Stomach (tissue), 8 donors: ENCODE measurements at regions not wholly inside any gene's neighbourhood (a gene's known extent, or its start where the extent isn't known, plus 50 kb on each side); places are given as distances from the start of the nearest gene placed in this dataset.
A peak's percentile ranks its signal among the peaks of the same experiment; 100 is the strongest.

Experiments
- DNase-seq, 2 donors: peaks; one replicate each; pipeline versions ENCODE4 v3.0.0 to v3.0.0-alpha.2; 2013 to 2019
- H3K27ac ChIP-seq, 5 donors: fragments of 200-600 bp in 4 of 5; sonication (generic) in 4 of 5; one replicate each; pipeline ENCODE4 v1.5.1; 2013 to 2019; ENCODE audit warnings: mild to moderate bottlenecking in 1 of 5, moderate library complexity in 1 of 5
- H3K27me3 ChIP-seq, 3 donors: fragments of 200-600 bp; sonication (generic); one replicate each; pipeline ENCODE4 v1.5.1; 2017 to 2019; ENCODE audit warnings: mixed run types in 1 of 3
- H3K36me3 ChIP-seq, 4 donors: fragments of 200-600 bp; sonication (generic); 1 replicate in 3 of 4; 2 replicates in 1 of 4; pipeline ENCODE4 v1.5.1; 2016 to 2019
- H3K4me1 ChIP-seq, 4 donors: fragments of 200-600 bp; sonication (generic); one replicate each; pipeline ENCODE4 v1.5.1; 2016 to 2019
- H3K4me3 ChIP-seq, 4 donors: fragments of 200-600 bp; sonication (generic) in 3 of 4; one replicate each; pipeline ENCODE4 v1.5.1; 2016 to 2019; ENCODE audit warnings: mild to moderate bottlenecking in 1 of 4
- H3K9me3 ChIP-seq, 4 donors: fragments of 200-600 bp; sonication (generic); one replicate each; pipeline ENCODE4 v1.5.1; 2016 to 2019
- CTCF ChIP-seq, 7 experiments: fragments of 450-650 bp in 4 of 7; fragments of 200-600 bp in 3 of 7; sonication (generic) in 3 of 7; IDR thresholded peaks; one replicate each; pipeline ENCODE4 v1.5.1; 2016 to 2019; ENCODE audit warnings: antibody characterized with exemption in 7 of 7, control low read depth in 2 of 7, mild to moderate bottlenecking in 1 of 7
- EP300 ChIP-seq: sonication (generic); formaldehyde crosslinking; IDR thresholded peaks from one replicate; pipeline ENCODE4 v1.6.1; 2017; ENCODE audit warnings: antibody characterized with exemption
- POLR2A ChIP-seq, 4 donors: fragments of 450-650 bp; IDR thresholded peaks; one replicate each; pipeline ENCODE4 v1.6.1; 2016; ENCODE audit warnings: antibody characterized with exemption in 4 of 4, control low read depth in 2 of 4, mild to moderate bottlenecking in 1 of 4, moderate library complexity in 1 of 4
- POLR2AphosphoS5 ChIP-seq, 3 donors: sonication (generic); formaldehyde crosslinking; IDR thresholded peaks; one replicate each; pipeline ENCODE4 v1.6.1; 2016; ENCODE audit warnings: antibody characterized with exemption in 3 of 3
- WGBS, 5 donors: extraction: QIAGEN DNeasy Blood & Tissue Kit in 3 of 5; methylation state at CpG; one replicate each; pipeline versions ENCODE4 v1.1.5 to v1.1.7; 2013 to 2018; 5-methylcytosine and 5-hydroxymethylcytosine counted together
- intact Hi-C: fragments of 100-400 bp; cut with DNase I; formaldehyde crosslinking; loops from one replicate; pipeline ENCODE4 v1.15.1; 2023; ENCODE audit warnings: low total_unique reads
- donor health status: healthy with polysubstance abuse.
- donor health status: Bipolar disorder and iron deficiency.
- donor health status: healthy.

DNA sequence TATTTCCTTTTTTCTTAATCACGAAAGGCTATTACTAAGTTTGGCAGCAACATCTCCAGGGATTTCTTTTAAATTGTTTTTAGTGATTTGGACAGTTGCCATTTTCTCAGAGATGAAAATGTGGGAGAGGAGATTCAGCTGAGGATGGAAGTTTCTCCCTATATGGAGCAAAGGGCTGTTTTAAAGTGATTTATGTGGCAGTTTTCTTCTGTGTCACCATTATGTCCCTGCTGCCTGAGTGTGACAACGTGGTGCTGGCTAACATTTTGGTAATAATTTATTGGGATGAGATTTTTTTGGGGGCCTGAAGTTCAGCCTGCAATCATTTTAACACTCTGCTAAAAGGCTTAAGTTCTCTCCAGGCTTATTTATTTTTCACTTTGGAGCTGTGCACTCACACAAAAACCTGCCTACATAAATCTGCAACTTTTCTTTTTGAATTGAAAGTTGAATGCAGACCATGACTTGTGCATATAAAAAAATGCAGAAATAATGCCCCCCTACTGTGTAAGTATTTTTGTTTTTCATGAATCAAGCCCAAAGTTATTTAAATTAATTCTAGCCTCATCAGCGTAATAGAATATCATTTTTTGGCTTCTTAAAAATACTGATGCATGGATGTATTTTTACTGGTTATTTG lies 210.9 kb downstream of the ZIC1 start:
- Histone ChIP-seq H3K27ac (no peak overlapping the region), H3K4me3 (no peak overlapping the region), H3K27me3 (no peaks in the 10 kb centered on the region), H3K4me1 (no peaks in the 10 kb centered on the region), H3K36me3 (no peaks in the 10 kb centered on the region), H3K9me3 (no peaks in the 10 kb centered on the region)
- WGBS, 5 donors = 37 to 50% (median 45%) methylated on average over 3 of the region's 3 CpGs
- intact Hi-C loops = no loop called here
- TF ChIP-seq POLR2A (IDR thresholded peaks at IDR 0.05) (no peak), EP300 (no peak), CTCF (IDR thresholded peaks at IDR 0.05) (no peak), POLR2AphosphoS5 (IDR thresholded peaks at IDR 0.05) (no peak)
- DNase-seq = peak in 1 of 2 donors; percentile 1

DNA sequence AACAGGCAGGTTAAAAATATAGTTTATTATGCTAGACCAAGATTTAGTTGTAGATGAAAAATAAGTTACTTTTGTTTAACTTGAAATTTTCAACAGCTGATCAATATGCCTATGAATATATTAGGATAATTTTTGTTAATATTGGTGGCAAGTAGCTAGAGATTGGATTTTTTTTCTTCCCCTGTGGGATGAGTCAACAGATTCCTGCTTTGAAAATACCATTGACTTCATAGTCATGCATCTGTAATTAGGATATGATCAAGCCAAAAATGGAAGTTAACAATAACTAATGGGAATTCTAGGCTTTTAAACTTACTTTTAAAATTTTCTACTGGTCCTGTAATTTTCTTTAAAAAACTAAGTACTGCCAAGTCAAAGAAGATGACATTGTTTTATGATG lies 211.7 kb downstream of the ZIC1 start:
- Histone ChIP-seq H3K36me3 (no peaks in the 10 kb centered on the region), H3K4me1 (no peaks in the 10 kb centered on the region), H3K9me3 (no peaks in the 10 kb centered on the region), H3K27me3 (no peaks in the 10 kb centered on the region), H3K27ac (no peak overlapping the region), H3K4me3 (no peak overlapping the region)
- no peak for TF ChIP-seq POLR2AphosphoS5 (IDR thresholded peaks at IDR 0.05)
- TF ChIP-seq POLR2A (IDR thresholded peaks at IDR 0.05) = no peak
- no peak for TF ChIP-seq EP300
- TF ChIP-seq CTCF (IDR thresholded peaks at IDR 0.05) = no peak
- intact Hi-C loops = no loop called here
- DNase-seq = no peak

DNA sequence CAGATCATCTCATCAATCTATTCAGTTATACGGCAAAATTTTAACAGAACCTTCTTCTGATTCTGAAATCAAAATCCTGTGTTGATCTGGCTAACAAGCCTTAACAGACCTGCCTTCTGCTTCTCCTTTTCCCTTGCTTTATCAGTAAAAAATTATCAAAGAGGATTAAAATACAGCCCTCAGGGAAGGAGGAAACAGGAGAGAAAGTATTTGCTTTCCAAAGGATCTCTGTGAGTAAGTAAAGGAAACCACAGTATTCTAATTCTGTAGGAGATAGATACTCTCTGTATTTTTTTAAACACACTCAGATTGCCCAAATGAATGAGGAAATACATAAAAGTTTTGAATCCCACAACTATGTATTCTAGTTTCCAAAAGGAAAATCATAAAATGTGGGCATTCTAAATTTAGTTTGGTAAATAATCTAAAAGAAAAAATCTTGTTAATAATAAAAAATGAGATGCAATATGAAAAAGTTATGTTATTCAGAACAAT lies 221.8 kb downstream of the ZIC1 start:
- no peak for TF ChIP-seq POLR2A (IDR thresholded peaks at IDR 0.05)
- TF ChIP-seq POLR2AphosphoS5 (IDR thresholded peaks at IDR 0.05) = no peak
- TF ChIP-seq CTCF (IDR thresholded peaks at IDR 0.05) = no peak
- intact Hi-C loops = no loop called here
- Histone ChIP-seq H3K36me3 (no peaks in the 10 kb centered on the region), H3K4me1 (no peaks in the 10 kb centered on the region), H3K27ac (no peak overlapping the region), H3K4me3 (no peak overlapping the region), H3K9me3 (peaks cover 0 to 17% (median 9%) of the 10 kb centered on the region in 4 donors), H3K27me3 (no peaks in the 10 kb centered on the region)
- DNase-seq = no peak
- WGBS, 5 donors = 86 to 93% (median 88%) methylated on average over 1 of the region's 1 CpG

DNA sequence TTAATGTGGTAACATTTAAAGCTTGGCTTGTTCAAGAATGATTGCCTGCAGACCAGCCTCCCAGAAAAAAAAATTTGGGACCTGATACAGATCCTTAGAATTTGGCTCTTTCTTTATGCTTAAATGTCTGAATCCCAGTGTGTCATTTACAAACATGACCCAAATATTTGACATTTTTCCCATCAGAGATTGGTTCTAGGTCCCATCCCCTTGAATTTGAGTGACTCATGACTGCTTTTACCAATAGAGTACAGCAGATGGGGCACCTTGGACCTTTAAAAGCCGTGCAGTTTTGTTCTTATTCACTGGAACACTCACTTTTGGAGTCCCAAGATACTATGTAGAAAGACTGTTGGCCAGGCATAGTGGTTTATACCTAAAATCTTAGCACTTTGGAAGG lies 231.6 kb downstream of the ZIC1 start:
- Histone ChIP-seq H3K27ac (no peak overlapping the region), H3K27me3 (no peaks in the 10 kb centered on the region), H3K4me1 (no peaks in the 10 kb centered on the region), H3K36me3 (no peaks in the 10 kb centered on the region), H3K9me3 (peaks cover 0 to 18% (median 7%) of the 10 kb centered on the region in 4 donors), H3K4me3 (no peak overlapping the region)
- no peak for DNase-seq
- intact Hi-C loops = no loop called here
- 58 to 81% (median 62%) methylated on average over 1 of the region's 1 CpG for WGBS, 5 donors
- TF ChIP-seq CTCF (IDR thresholded peaks at IDR 0.05) = no peak
- TF ChIP-seq EP300 = no peak
- TF ChIP-seq POLR2A (IDR thresholded peaks at IDR 0.05) = no peak
- TF ChIP-seq POLR2AphosphoS5 (IDR thresholded peaks at IDR 0.05) = no peak
